Uterus (tissue), 3 donors: ENCODE measurements at regions not wholly inside any gene's neighbourhood (a gene's known extent, or its start where the extent isn't known, plus 50 kb on each side); places are given as distances from the start of the nearest gene placed in this dataset.
"Not testable (repeated sequence)": the region's sequence is repeated elsewhere in the genome, so short reads cannot be mapped to it uniquely, and the experiment has no call there.

ENCODE experiments used
- DNase-seq, 2 donors: peaks; one replicate each; pipeline ENCODE4 v3.0.0-alpha.2; 2019 to 2020
- H3K27ac ChIP-seq, 2 donors: fragments of 200-600 bp; sonication (generic); 1 replicate in 1 of 2; 2 replicates in 1 of 2; pipeline ENCODE4 v1.5.1; 2016 to 2018
- H3K27me3 ChIP-seq, 2 donors: fragments of 200-600 bp; sonication (generic); one replicate each; pipeline ENCODE4 v1.5.1; 2018 to 2019; ENCODE audit warnings: control low read depth in 1 of 2
- H3K36me3 ChIP-seq, 2 donors: fragments of 200-600 bp; sonication (generic); one replicate each; pipeline ENCODE4 v1.5.1; 2019; ENCODE audit warnings: control low read depth in 1 of 2
- H3K4me1 ChIP-seq, 2 donors: fragments of 200-600 bp; sonication (generic); one replicate each; pipeline ENCODE4 v1.5.1; 2018 to 2019; ENCODE audit warnings: control low read depth in 1 of 2
- H3K4me3 ChIP-seq, 2 donors: fragments of 200-600 bp; sonication (generic); 1 replicate in 1 of 2; 2 replicates in 1 of 2; pipeline ENCODE4 v1.5.1; 2018 to 2019; ENCODE audit warnings: mild to moderate bottlenecking in 1 of 2
- H3K9me3 ChIP-seq, 2 donors: fragments of 200-600 bp; sonication (generic); one replicate each; pipeline ENCODE4 v1.5.1; 2019; ENCODE audit warnings: control low read depth in 1 of 2
- CTCF ChIP-seq, 4 experiments: fragments of 200-600 bp in 2 of 4; fragments of 450-650 bp in 2 of 4; sonication (generic) in 2 of 4; IDR thresholded peaks; one replicate each; pipeline ENCODE4 v1.5.1; 2016 to 2019; ENCODE audit warnings: antibody characterized with exemption in 4 of 4, mild to moderate bottlenecking in 2 of 4, moderate library complexity in 1 of 4
- POLR2A ChIP-seq, 2 donors: fragments of 450-650 bp; IDR thresholded peaks; one replicate each; pipeline ENCODE4 v1.6.1; 2016; ENCODE audit warnings: antibody characterized with exemption in 2 of 2, mild to moderate bottlenecking in 1 of 2, moderate library complexity in 1 of 2
- intact Hi-C: fragments of 100-400 bp; cut with DNase I; formaldehyde crosslinking; loops from one replicate; pipeline ENCODE4 v1.15.1; 2023; ENCODE audit warnings: low total_unique reads
- donor health status: DM: yes; HTN: yes; CAD: no.

GRCh38 chr5:87048156-87048555 lies 219.5 kb upstream of the RASA1 start:
- H3K27me3 ChIP-seq: no peaks in the 10 kb centered on the region
- H3K4me3 ChIP-seq: no peak overlapping the region
- DNase-seq: no peak
- no peaks in the 10 kb centered on the region for H3K36me3 ChIP-seq
- no peak overlapping the region for H3K27ac ChIP-seq
- no peaks in the 10 kb centered on the region for H3K9me3 ChIP-seq
- no peaks in the 10 kb centered on the region for H3K4me1 ChIP-seq
- intact Hi-C loops: no loop called here
- TF ChIP-seq CTCF (IDR thresholded peaks at IDR 0.05) (no peak), POLR2A (IDR thresholded peaks at IDR 0.05) (no peak)

GRCh38 chr5:87049012-87049411 lies 218.7 kb upstream of the RASA1 start:
- H3K27ac ChIP-seq, H3K36me3 ChIP-seq, H3K9me3 ChIP-seq, H3K4me1 ChIP-seq, H3K4me3 ChIP-seq, H3K27me3 ChIP-seq, DNase-seq, intact Hi-C loops: not testable (repeated sequence)

DNA sequence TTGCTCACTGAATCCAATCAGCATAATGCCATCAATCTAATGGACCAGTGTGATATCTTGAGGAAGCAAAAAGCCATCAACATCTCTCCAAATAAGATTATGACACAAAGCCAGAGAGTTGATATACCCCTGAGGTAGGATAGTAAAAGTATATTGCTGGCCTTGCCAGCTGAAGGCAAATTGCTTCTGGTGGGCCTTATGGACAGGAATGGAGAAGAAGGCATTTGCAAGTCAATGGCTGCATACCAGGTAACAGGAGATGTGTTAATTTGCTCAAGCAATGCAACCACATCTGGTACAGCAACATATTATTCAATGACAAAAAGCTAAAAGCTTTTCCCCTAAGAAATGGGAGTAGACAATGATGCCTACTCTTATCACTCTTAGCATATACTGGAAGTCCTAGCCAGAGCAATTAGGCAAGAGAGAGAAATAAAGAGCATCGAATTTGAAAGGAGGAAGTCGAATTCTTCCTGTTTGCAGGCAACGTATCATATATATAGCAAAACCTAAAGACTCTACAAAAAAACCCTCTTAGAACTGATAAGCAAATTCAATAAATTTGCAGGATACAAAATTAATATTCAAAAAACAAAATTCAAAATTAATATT lies 216.1 kb upstream of the RASA1 start:
- H3K27ac ChIP-seq: no peak overlapping the region
- no peaks in the 10 kb centered on the region for H3K36me3 ChIP-seq
- no peak overlapping the region for H3K4me3 ChIP-seq
- H3K9me3 ChIP-seq: no peaks in the 10 kb centered on the region
- H3K4me1 ChIP-seq: no peaks in the 10 kb centered on the region
- H3K27me3 ChIP-seq: no peaks in the 10 kb centered on the region
- DNase-seq: no peak
- TF ChIP-seq CTCF (IDR thresholded peaks at IDR 0.05) (no peak), POLR2A (IDR thresholded peaks at IDR 0.05) (no peak)
- intact Hi-C loops: no loop called here

- Histone ChIP-seq H3K9me3 (no peaks in the 10 kb centered on the region), H3K36me3 (no peaks in the 10 kb centered on the region), H3K4me1 (no peaks in the 10 kb centered on the region), H3K27ac (no peak overlapping the region), H3K4me3 (no peak overlapping the region), H3K27me3 (no peaks in the 10 kb centered on the region)
- DNase-seq: no peak
- no peak for TF ChIP-seq CTCF (IDR thresholded peaks at IDR 0.05)
- TF ChIP-seq POLR2A (IDR thresholded peaks at IDR 0.05): no peak
- intact Hi-C loops: no loop called here
These were observed 214.5 kb upstream of the RASA1 start for GRCh38 chr5:87053146-87053545.

DNA sequence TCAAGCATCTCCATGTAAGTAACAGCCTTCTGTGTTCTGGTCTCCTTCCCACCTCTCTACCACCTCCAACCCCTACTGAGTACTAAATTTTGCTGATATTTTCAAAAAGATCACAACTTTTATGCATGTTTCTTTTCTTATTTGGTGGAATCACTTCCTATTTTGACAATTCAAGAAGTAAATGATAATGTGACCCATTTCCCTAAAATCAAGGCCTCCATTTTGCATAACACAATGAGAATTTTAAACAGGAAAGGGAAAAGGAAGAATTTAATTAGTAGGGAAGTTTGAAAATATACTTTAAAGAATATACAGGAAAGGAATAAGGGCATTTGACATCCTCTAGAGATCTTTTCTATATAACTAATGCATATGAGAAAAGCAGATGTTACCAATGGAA lies 212.9 kb upstream of the RASA1 start:
- Histone ChIP-seq H3K36me3 (no peaks in the 10 kb centered on the region), H3K27ac (no peak overlapping the region), H3K9me3 (no peaks in the 10 kb centered on the region), H3K27me3 (no peaks in the 10 kb centered on the region), H3K4me1 (no peaks in the 10 kb centered on the region), H3K4me3 (no peak overlapping the region)
- DNase-seq: no peak
- intact Hi-C loops: no loop called here
- TF ChIP-seq POLR2A (IDR thresholded peaks at IDR 0.05) (no peak), CTCF (IDR thresholded peaks at IDR 0.05) (no peak)

- H3K4me3 ChIP-seq: no peak overlapping the region
- H3K4me1 ChIP-seq: no peaks in the 10 kb centered on the region
- DNase-seq: no peak
- H3K27me3 ChIP-seq: no peaks in the 10 kb centered on the region
- no peak for TF ChIP-seq POLR2A (IDR thresholded peaks at IDR 0.05)
- no peak for TF ChIP-seq CTCF (IDR thresholded peaks at IDR 0.05)
- intact Hi-C loops: no loop called here
- H3K36me3 ChIP-seq: no peaks in the 10 kb centered on the region
- H3K9me3 ChIP-seq: no peaks in the 10 kb centered on the region
- H3K27ac ChIP-seq: no peak overlapping the region
These were observed 206.6 kb upstream of the RASA1 start for GRCh38 chr5:87061046-87061445.
